ENCODE measurements at regions not wholly inside any gene's neighbourhood (a gene's known extent, or its start where the extent isn't known, plus 50 kb on each side); places are given as distances from the start of the nearest gene placed in this dataset.

GRCh38 chr6:105681061-105681460, 278.2 kb upstream of the PREP start:
- no peak for DNase-seq (ENCODE audit: low spot score)
- Mint-ChIP-seq H3K4me3 (ENCODE audit: unreplicated experiment) (no peak overlapping the region), H3K27me3 (ENCODE audit: low read depth) (no peaks in the 10 kb centered on the region), H3K4me1 (ENCODE audit: low read depth) (no peaks in the 10 kb centered on the region), H3K9me3 (ENCODE audit: low read depth) (peaks cover 20% of the 10 kb centered on the region), H3K36me3 (ENCODE audit: low read depth) (peaks cover 2% of the 10 kb centered on the region), H3K27ac (ENCODE audit: unreplicated experiment) (no peak overlapping the region)
- TF ChIP-seq, protein P1, sequence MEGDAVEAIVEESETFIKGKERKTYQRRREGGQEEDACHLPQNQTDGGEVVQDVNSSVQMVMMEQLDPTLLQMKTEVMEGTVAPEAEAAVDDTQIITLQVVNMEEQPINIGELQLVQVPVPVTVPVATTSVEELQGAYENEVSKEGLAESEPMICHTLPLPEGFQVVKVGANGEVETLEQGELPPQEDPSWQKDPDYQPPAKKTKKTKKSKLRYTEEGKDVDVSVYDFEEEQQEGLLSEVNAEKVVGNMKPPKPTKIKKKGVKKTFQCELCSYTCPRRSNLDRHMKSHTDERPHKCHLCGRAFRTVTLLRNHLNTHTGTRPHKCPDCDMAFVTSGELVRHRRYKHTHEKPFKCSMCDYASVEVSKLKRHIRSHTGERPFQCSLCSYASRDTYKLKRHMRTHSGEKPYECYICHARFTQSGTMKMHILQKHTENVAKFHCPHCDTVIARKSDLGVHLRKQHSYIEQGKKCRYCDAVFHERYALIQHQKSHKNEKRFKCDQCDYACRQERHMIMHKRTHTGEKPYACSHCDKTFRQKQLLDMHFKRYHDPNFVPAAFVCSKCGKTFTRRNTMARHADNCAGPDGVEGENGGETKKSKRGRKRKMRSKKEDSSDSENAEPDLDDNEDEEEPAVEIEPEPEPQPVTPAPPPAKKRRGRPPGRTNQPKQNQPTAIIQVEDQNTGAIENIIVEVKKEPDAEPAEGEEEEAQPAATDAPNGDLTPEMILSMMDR (IDR thresholded peaks at IDR 0.05) = no peak

DNA sequence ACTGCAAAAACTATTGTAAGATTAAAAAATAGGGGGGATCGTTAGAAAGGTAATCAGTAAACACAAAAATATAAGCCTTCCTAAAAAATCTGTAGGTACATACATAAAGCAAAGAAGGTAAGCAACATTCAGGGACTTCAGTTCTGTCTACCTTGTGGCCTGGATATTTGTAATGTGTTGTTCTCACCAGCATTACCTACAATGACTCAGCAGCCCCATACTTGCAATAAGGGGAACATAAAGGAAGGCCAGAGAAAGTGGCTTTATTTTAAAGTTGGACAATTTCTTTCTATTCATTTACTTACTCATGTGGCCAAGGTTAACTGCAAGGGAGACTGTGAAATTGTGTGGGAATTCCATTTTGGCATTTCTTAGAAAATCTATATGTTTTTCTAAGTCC, 277.2 kb upstream of the PREP start:
- H3K9me3 Mint-ChIP-seq (ENCODE audit: low read depth) = peaks cover 20% of the 10 kb centered on the region
- peaks cover 2% of the 10 kb centered on the region for H3K36me3 Mint-ChIP-seq (ENCODE audit: low read depth)
- no peak overlapping the region for H3K27ac Mint-ChIP-seq (ENCODE audit: unreplicated experiment)
- no peaks in the 10 kb centered on the region for H3K4me1 Mint-ChIP-seq (ENCODE audit: low read depth)
- no peak for DNase-seq (ENCODE audit: low spot score)
- TF ChIP-seq, protein P1 (IDR thresholded peaks at IDR 0.05) = no peak
- no peak overlapping the region for H3K4me3 Mint-ChIP-seq (ENCODE audit: unreplicated experiment)
- no peaks in the 10 kb centered on the region for H3K27me3 Mint-ChIP-seq (ENCODE audit: low read depth)

DNA sequence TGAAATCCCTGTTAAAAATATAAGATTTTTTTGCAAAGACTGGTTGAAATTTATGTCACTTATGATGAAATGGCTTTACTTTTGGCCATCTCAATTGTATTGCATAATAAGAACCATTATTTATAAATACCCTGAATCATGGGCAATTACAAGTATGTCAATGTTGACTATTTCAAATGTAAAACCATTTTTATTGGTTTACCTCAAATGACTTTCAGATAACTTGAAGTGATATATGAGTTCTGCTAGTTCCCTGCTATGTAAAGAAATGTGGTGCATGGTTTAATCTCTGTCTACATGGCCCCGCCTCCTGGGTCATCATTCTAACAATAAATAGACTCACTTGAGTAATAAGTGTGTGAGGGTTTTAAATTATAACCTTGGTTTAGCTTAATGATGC, 275.6 kb upstream of the PREP start:
- TF ChIP-seq, protein P1 (IDR thresholded peaks at IDR 0.05) = no peak
- DNase-seq (ENCODE audit: low spot score) = no peak
- Mint-ChIP-seq H3K4me3 (ENCODE audit: unreplicated experiment) (no peak overlapping the region), H3K4me1 (ENCODE audit: low read depth) (no peaks in the 10 kb centered on the region), H3K27ac (ENCODE audit: unreplicated experiment) (no peak overlapping the region), H3K27me3 (ENCODE audit: low read depth) (no peaks in the 10 kb centered on the region), H3K9me3 (ENCODE audit: low read depth) (peaks cover 14% of the 10 kb centered on the region), H3K36me3 (ENCODE audit: low read depth) (peaks cover 2% of the 10 kb centered on the region)

DNA sequence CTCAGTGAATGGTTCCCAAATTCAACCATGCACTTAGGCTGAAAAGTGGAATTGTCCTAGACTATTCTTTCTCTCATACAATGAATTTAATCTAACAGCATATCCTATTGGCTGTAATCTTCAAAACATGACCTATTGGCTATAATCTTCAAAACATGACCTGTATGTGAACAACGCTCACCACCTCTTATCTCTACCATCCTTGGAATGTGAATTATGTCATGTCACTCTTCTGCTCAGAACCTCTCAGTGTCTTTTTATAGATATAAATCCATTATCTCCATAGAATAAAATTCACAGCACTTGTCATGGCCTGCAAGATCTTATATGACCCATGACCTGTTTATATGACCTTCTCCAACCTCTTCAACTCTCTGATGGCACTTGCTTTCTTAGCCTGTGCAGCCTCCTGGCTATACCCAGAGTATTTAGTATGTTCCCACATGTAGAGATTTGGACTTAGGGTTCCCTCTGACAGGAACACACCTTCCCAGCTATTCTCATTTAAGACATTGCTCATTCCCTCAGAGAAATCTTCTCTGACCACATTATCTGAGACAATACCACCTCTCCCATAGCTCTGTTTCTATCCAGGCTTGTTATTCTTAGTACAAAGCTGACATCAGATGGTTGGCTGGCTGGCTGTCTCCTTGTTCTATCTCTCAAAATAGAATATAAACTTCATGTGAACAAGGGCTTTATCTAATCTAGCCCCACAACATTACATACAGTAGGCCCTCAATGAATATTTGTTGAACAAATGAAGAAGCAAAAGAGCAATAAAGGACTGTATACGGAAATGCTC, 275.0 kb upstream of the PREP start:
- Mint-ChIP-seq H3K27ac (ENCODE audit: unreplicated experiment) (no peak overlapping the region), H3K27me3 (ENCODE audit: low read depth) (no peaks in the 10 kb centered on the region), H3K36me3 (ENCODE audit: low read depth) (peaks cover 2% of the 10 kb centered on the region), H3K4me1 (ENCODE audit: low read depth) (no peaks in the 10 kb centered on the region), H3K9me3 (ENCODE audit: low read depth) (peaks cover 13% of the 10 kb centered on the region), H3K4me3 (ENCODE audit: unreplicated experiment) (no peak overlapping the region)
- TF ChIP-seq, protein P1 (IDR thresholded peaks at IDR 0.05) = no peak
- no peak for DNase-seq (ENCODE audit: low spot score)

DNA sequence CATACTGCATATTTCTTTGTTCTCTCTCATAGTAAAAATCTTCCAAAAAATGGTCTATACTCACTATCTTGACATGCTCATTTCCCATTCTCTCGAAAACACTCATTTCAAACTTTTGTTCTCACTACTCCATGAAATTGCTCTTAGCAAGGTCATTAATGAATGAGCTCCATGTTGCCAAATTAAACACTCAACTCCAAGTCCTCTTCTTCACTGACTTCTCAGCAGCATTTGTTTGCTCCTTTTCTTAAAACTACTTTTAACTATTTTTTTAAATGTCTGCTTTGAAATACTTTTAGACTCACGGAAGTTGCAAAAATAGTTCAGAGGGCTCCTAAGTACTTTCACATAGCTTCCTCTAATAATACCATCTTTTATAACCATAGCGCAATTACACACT, 274.0 kb upstream of the PREP start:
- H3K9me3 Mint-ChIP-seq (ENCODE audit: low read depth) = peaks cover 15% of the 10 kb centered on the region
- H3K27me3 Mint-ChIP-seq (ENCODE audit: low read depth) = peaks cover 3% of the 10 kb centered on the region
- TF ChIP-seq, protein P1 (IDR thresholded peaks at IDR 0.05) = no peak
- no peak overlapping the region for H3K4me3 Mint-ChIP-seq (ENCODE audit: unreplicated experiment)
- H3K4me1 Mint-ChIP-seq (ENCODE audit: low read depth) = no peaks in the 10 kb centered on the region
- H3K27ac Mint-ChIP-seq (ENCODE audit: unreplicated experiment) = no peak overlapping the region
- DNase-seq (ENCODE audit: low spot score) = no peak
- peaks cover 2% of the 10 kb centered on the region for H3K36me3 Mint-ChIP-seq (ENCODE audit: low read depth)
